Stomach (tissue), 4 donors: ENCODE measurements at regions not wholly inside any gene's neighbourhood (a gene's known extent, or its start where the extent isn't known, plus 50 kb on each side); places are given as distances from the start of the nearest gene placed in this dataset.

Experiments used
- EP300 ChIP-seq: sonication (generic); formaldehyde crosslinking; IDR thresholded peaks from one replicate; pipeline ENCODE4 v1.6.1; 2017; ENCODE audit warnings: antibody characterized with exemption
- POLR2AphosphoS5 ChIP-seq, 3 donors: sonication (generic); formaldehyde crosslinking; IDR thresholded peaks; one replicate each; pipeline ENCODE4 v1.6.1; 2016; ENCODE audit warnings: antibody characterized with exemption in 3 of 3

DNA sequence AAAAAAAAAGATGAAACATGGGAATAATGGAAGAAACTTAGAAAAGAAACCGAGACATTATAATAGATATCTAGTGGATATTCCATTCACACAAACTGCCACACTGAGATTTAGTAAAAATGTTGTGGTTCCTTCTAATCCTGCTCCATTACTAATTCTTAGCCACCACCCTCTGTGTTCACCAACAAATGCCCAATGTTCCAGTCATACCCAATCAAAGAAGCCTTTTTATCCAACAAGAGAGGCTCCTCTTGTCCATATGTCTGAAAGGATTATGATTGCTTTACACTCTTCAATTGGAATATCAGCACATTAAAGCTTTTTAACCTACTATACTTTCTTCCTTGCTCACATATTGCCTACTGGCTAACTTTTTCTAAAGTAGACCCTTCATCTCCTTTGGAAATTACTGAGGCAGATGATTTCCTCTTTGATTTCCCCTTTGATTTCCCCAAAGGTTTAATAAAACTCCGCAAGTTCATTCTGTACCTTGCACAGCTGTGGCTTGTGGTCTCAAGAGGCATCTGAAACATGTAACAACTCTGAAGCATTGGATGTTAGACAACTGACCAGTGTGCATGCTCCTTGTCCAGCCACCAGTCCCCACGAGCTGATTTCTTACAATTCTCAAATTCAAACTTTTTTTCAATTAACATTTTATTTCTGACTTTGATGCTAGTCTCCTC, 305.6 kb upstream of the LYPLAL1 start:
- TF ChIP-seq POLR2AphosphoS5 (IDR thresholded peaks at IDR 0.05) (no peak), EP300 (no peak)
